K562 (cell line): ENCODE measurements at regions not wholly inside any gene's neighbourhood (a gene's known extent, or its start where the extent isn't known, plus 50 kb on each side); places are given as distances from the start of the nearest gene placed in this dataset.

Experiments used
- ATAC-seq: fragments of 200-7000 bp; cut with Tn5 transposase; 3 replicates; pipeline ENCODE4 v1.9.1; 2020; ENCODE audit warnings: moderate library complexity
- BruUV-seq: library from RNA; stranded (reverse); fragments of 400-500 nt; replicated peaks from 2 replicates; lab custom pipeline; 2021; lab: Mats Ljungman, UMichigan
- CTCF ChIA-PET: fragments of 300-600 bp; formaldehyde crosslinking; extraction: SDS; loops from one replicate; lab custom pipeline; 2021; ENCODE audit warnings: low intra/inter-chr PET ratio; lab: Yijun Ruan, JAX
- POLR2A ChIA-PET: fragments of 300-600, 350-650 bp; sonication (Branson Sonifier 250); formaldehyde crosslinking; extraction: SDS; loops from one replicate; lab custom pipeline; 2021; ENCODE audit warnings: antibody characterized with exemption, inconsistent platforms; lab: Yijun Ruan, JAX
- DNase-seq, 4 experiments: peaks; one replicate each; pipeline versions ENCODE4 v3.0.0 to v3.0.0-alpha.2; 2011 to 2018; ENCODE audit warnings: low spot score in 3 of 4, mixed read lengths in 3 of 4; ENCODE audit errors: extremely low read depth in 1 of 4
- FAIRE-seq: peaks from 2 replicates; lab custom pipeline; 2011; peaks lifted over from hg19 to GRCh38; lab: Jason Lieb, UNC
- H2AFZ ChIP-seq: 2 replicates; pipeline ENCODE4 v1.6.0; 2011; ENCODE audit warnings: low read depth, low read length, control low read depth, inconsistent platforms
- H3K27ac ChIP-seq: fragments of 200-600 bp; 3 replicates; pipeline ENCODE4 v1.8.0; 2011; ENCODE audit warnings: low read depth, mild to moderate bottlenecking, control low read depth, inconsistent platforms, low read length, moderate library complexity, mixed read lengths; ENCODE audit errors: extremely low read depth
- H3K27me3 ChIP-seq, 2 experiments: fragments of 300-600 bp in 1 of 2; 2 replicates in 1 of 2; 3 replicates in 1 of 2; pipeline versions ENCODE4 v1.6.0 to v1.8.0; 2011; ENCODE audit warnings: inconsistent platforms in 2 of 2, low read length in 2 of 2, mild to moderate bottlenecking in 1 of 2, mixed read lengths in 1 of 2, moderate library complexity in 1 of 2; ENCODE audit not compliant: control insufficient read depth in 2 of 2, insufficient read depth in 2 of 2
- H3K36me3 ChIP-seq: fragments of 300-600 bp; 3 replicates; pipeline ENCODE4 v1.8.0; 2011; ENCODE audit warnings: mild to moderate bottlenecking, low read length, inconsistent platforms; ENCODE audit not compliant: control insufficient read depth, insufficient read depth
- H3K4me1 ChIP-seq, 2 experiments: fragments of 200-600 bp in 1 of 2; replicated peaks in 1 of 2; 2 replicates in 1 of 2; 3 replicates in 1 of 2; pipeline versions ENCODE4 v1.5.1 to v1.8.0; 2011; ENCODE audit warnings: inconsistent platforms in 2 of 2, low read length in 2 of 2, mild to moderate bottlenecking in 1 of 2, mixed read lengths in 1 of 2, moderate library complexity in 1 of 2; ENCODE audit not compliant: control insufficient read depth in 2 of 2, insufficient read depth in 2 of 2
- H3K4me2 ChIP-seq: 2 replicates; pipeline ENCODE4 v1.6.1; 2011; ENCODE audit warnings: low read length, control low read depth, inconsistent platforms, mixed read lengths; ENCODE audit not compliant: insufficient read depth
- H3K4me3 ChIP-seq: fragments of 200-600 bp; sonication (generic), shearing (Covaris generic); 2 replicates; pipeline ENCODE4 v1.5.1; 2016; ENCODE audit warnings: control low read depth, inconsistent platforms
- H3K79me2 ChIP-seq: fragments of 200-600 bp; 3 replicates; pipeline ENCODE4 v1.8.0; 2011; ENCODE audit warnings: low read length, inconsistent platforms; ENCODE audit not compliant: control insufficient read depth, insufficient read depth
- H3K9ac ChIP-seq, 2 experiments: 2 replicates each; pipeline versions ENCODE4 v1.6.0 to v1.6.1; 2011; ENCODE audit warnings: low read depth in 2 of 2, low read length in 2 of 2, control low read depth in 1 of 2, inconsistent platforms in 1 of 2, mild to moderate bottlenecking in 1 of 2, mixed read lengths in 1 of 2; ENCODE audit not compliant: insufficient read depth in 1 of 2
- H3K9me1 ChIP-seq: one replicate; pipeline ENCODE4 v1.6.0; 2011; ENCODE audit warnings: inconsistent platforms, mild to moderate bottlenecking, low read length, moderate library complexity; ENCODE audit not compliant: control insufficient read depth, insufficient read depth
- H3K9me3 ChIP-seq: replicated peaks from 2 replicates; pipeline ENCODE4 v1.5.1; 2011; ENCODE audit warnings: low read depth, low read length, inconsistent platforms; ENCODE audit not compliant: control insufficient read depth, insufficient read depth
- H4K20me1 ChIP-seq: replicated peaks from 2 replicates; pipeline ENCODE4 v1.6.1; 2011; ENCODE audit warnings: low read length, inconsistent platforms, mixed read lengths; ENCODE audit not compliant: control insufficient read depth, insufficient read depth
- ASH1L ChIP-seq: fragments of 450-650 bp; IDR thresholded peaks from 2 replicates; pipeline ENCODE4 v1.6.1; 2018; ENCODE audit warnings: borderline replicate concordance, mild to moderate bottlenecking, low read depth; ENCODE audit not compliant: partially characterized antibody
- GTF2F1 ChIP-seq: IDR thresholded peaks from 2 replicates; pipeline ENCODE4 v1.6.1; 2011; ENCODE audit warnings: low read depth, low read length, improper control_type of control experiment
- HIVEP1 ChIP-seq: fragments of 250-450 bp; sonication (Bioruptor Pico); IDR thresholded peaks from 2 replicates; pipeline ENCODE4 v1.4.0; 2020; ENCODE audit warnings: mild to moderate bottlenecking
- HOMEZ ChIP-seq: fragments of 250-450 bp; sonication (Bioruptor Pico); IDR thresholded peaks from 2 replicates; pipeline ENCODE4 v1.4.0; 2020; ENCODE audit warnings: mild to moderate bottlenecking, moderate library complexity
- KLF16 ChIP-seq: IDR thresholded peaks from 2 replicates; pipeline ENCODE4 v1.6.1; 2016; ENCODE audit warnings: antibody characterized with exemption
- MAFG ChIP-seq: fragments of 450-650 bp; conservative IDR thresholded peaks from 2 replicates; pipeline ENCODE4 v1.6.1; 2016; ENCODE audit warnings: missing genetic modification characterization, missing compliant biosample characterization
- MTA3 ChIP-seq: fragments of 450-650 bp; formaldehyde crosslinking; IDR thresholded peaks from 2 replicates; pipeline ENCODE4 v1.6.1; 2017; ENCODE audit warnings: mild to moderate bottlenecking, borderline replicate concordance
- REST ChIP-seq, 2 experiments: fragments of 450-650 bp; formaldehyde crosslinking in 1 of 2; IDR thresholded peaks; 2 replicates each; pipeline versions ENCODE4 v1.4.0 to v1.6.1; 2014 to 2020; ENCODE audit warnings: mild to moderate bottlenecking in 2 of 2, borderline replicate concordance in 1 of 2, low read depth in 1 of 2
- TAF1 ChIP-seq: IDR thresholded peaks from 2 replicates; pipeline ENCODE4 v1.6.1; 2011; ENCODE audit warnings: mild to moderate bottlenecking, low read length, moderate library complexity; ENCODE audit not compliant: insufficient read depth, control insufficient read depth, severe bottlenecking; ENCODE audit errors: extremely low read depth
- WGBS: fragments of 100-300 bp; shearing (Covaris generic); methylation state at CpG from one replicate; pipeline ENCODE4 v1.1.6; 2016; ENCODE audit warnings: low coverage, mixed read lengths; ENCODE audit not compliant: insufficient coverage; ENCODE audit errors: missing lambda C conversion rate; 5-methylcytosine and 5-hydroxymethylcytosine counted together
- in situ Hi-C: fragments of 300-500 bp; cut with MboI; formaldehyde crosslinking; loops from 4 replicates; pipeline ENCODE4 v1.15.0; 2018; ENCODE audit warnings: inconsistent platforms, mixed read lengths
- intact Hi-C: fragments of 100-400 bp; cut with micrococcal nuclease; formaldehyde crosslinking; loops from 2 replicates; pipeline ENCODE4 v1.14.2; 2022
- TF ChIP-seq, protein P1 (sequence below): fragments of 250-450 bp; sonication (Bioruptor Pico); IDR thresholded peaks from 2 replicates; pipeline ENCODE4 v1.5.0; 2021; ENCODE audit warnings: mild to moderate bottlenecking, moderate library complexity

GRCh38 chr18:44067186-44067585 is 613.5 kb upstream of the SETBP1 start:
- no peaks in the 10 kb centered on the region for H3K9me3 ChIP-seq
- in situ Hi-C loops (no loop called here), intact Hi-C loops (no loop called here)
- no peak overlapping the region for H3K27ac ChIP-seq
- no TSS peak for BruUV-seq
- 0% methylated on average over 2 of the region's 2 CpGs for WGBS
- no peak overlapping the region for H3K4me3 ChIP-seq
- ChIA-PET CTCF (no interaction called here), POLR2A (interaction anchor here (0.6 kb wide), 1 partner anchor 33 kb away, joined by 3 read pairs; no protein-coding TSS in a partner anchor)
- H3K79me2 ChIP-seq, result no peaks in the 10 kb centered on the region
- H3K4me2 ChIP-seq, result no peak overlapping the region
- no peak for DNase-seq
- H3K4me1 ChIP-seq, result no peaks in the 10 kb centered on the region
- no peaks in the 10 kb centered on the region for H3K27me3 ChIP-seq
- no peak for ATAC-seq
- no peaks in the 10 kb centered on the region for H3K9me1 ChIP-seq
- H3K9ac ChIP-seq, result no peak overlapping the region
- H2AFZ ChIP-seq, result no peak overlapping the region
- H4K20me1 ChIP-seq, result no peaks in the 10 kb centered on the region
- no peaks in the 10 kb centered on the region for H3K36me3 ChIP-seq
- FAIRE-seq, result no peak
- TF ChIP-seq, protein P1, sequence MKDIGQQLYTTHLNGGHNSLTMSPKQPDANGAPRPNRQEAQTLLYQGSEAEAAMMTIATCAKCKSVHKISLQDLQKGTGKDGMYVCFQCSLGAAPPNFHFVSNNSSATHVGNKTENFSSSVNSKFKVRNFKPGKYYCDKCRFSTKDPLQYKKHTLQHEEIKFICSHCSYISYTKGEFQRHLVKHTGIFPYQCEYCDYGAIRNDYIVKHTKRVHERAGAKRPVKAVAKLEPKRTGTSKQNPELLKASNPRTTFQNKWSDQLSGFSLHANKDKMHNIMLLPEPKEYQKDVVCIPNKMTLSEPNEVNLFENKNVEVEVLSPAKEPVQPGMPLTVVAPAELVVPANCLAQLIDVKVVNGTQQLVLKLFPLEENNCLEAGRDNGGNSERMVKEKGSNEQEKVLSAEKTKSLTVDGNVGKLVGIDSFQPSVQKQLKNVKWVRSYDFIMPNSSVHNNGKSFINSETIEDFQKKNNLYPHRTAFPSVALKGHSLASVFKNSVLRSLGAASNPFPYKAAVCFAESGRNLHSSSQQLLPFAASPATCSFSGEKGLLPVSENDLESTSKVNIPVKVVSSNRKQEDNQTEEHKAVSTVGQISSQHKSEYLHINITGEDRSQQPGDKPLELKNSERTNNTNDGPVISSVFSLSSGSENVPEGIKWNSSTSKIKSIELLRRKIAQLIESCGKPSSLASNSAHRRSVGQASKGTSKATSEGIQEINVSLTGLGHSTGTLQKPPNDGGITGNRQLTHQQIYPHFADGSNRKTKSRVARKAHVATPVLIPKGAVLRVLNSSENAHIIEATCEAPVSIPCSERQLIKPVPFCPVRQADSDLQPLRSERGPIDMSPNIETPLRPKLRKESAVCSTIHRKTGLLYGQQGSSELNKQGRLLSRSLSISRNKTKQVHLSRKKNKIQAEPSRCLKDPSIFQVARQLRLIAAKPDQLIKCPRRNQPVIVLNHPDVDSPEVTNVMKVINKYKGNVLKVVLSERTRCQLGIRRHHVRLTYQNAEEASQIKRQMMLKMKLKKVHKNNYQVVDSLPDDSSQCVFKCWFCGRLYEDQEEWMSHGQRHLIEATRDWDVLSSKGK (CRISPR knock-in tag), result no peak
- TF ChIP-seq ASH1L (no peak), HOMEZ (CRISPR knock-in tag) (no peak), HIVEP1 (CRISPR knock-in tag) (no peak), REST (IDR thresholded peaks at IDR 0.05; ENCODE audit: borderline replicate concordance) (no peak), REST (CRISPR knock-in tag; IDR thresholded peaks at IDR 0.05; ENCODE audit: low read depth) (no peak), GTF2F1 (no peak), KLF16 (no peak), MAFG (tag) (no peak), MTA3 (no peak), TAF1 (no peak)
